Fibroblast of skin of right biceps (primary cell): ENCODE measurements at regions not wholly inside any gene's neighbourhood (a gene's known extent, or its start where the extent isn't known, plus 50 kb on each side); places are given as distances from the start of the nearest gene placed in this dataset.
"Not testable (repeated sequence)": the region's sequence is repeated elsewhere in the genome, so short reads cannot be mapped to it uniquely, and the experiment has no call there.

Experiments used
- DNase-seq: peaks from one replicate; pipeline ENCODE4 v3.0.0-alpha.2; 2013

GRCh38 chr17:34045990-34046389, 209.1 kb upstream of the CCL2 start:
- no peak for DNase-seq

- no peak for DNase-seq
These were observed 204.0 kb upstream of the CCL2 start for GRCh38 chr17:34051046-34051445.

GRCh38 chr17:34054495-34054894, 200.6 kb upstream of the CCL2 start:
- DNase-seq: no peak

GRCh38 chr17:34055606-34056005, 199.5 kb upstream of the CCL2 start:
- DNase-seq: no peak

GRCh38 chr17:34059423-34060220, 195.5 kb upstream of the CCL2 start:
- DNase-seq: no peak

- no peak for DNase-seq
These were observed 188.6 kb upstream of the CCL2 start for GRCh38 chr17:34066528-34066927.

GRCh38 chr17:34067011-34067410, 188.1 kb upstream of the CCL2 start:
- no peak for DNase-seq

- DNase-seq: no peak
These were observed 186.5 kb upstream of the CCL2 start for GRCh38 chr17:34068571-34068970.

- no peak for DNase-seq
These were observed 184.4 kb upstream of the CCL2 start for GRCh38 chr17:34070712-34071111.

- DNase-seq: no peak
These were observed 183.1 kb upstream of the CCL2 start for GRCh38 chr17:34071886-34072420.

- DNase-seq: no peak
These were observed 180.0 kb upstream of the CCL2 start for GRCh38 chr17:34075076-34075475.

GRCh38 chr17:34076743-34077631, 178.1 kb upstream of the CCL2 start:
- DNase-seq: no peak

GRCh38 chr17:34081269-34081668, 173.8 kb upstream of the CCL2 start:
- no peak for DNase-seq

GRCh38 chr17:34082404-34082803, 172.7 kb upstream of the CCL2 start:
- DNase-seq: no peak

- not testable (repeated sequence) for DNase-seq
These were observed 166.0 kb upstream of the CCL2 start for GRCh38 chr17:34089042-34089441.

GRCh38 chr17:34090593-34090992, 164.5 kb upstream of the CCL2 start:
- no peak for DNase-seq

- no peak for DNase-seq
These were observed 163.1 kb upstream of the CCL2 start for GRCh38 chr17:34091975-34092374.

- no peak for DNase-seq
These were observed 160.0 kb upstream of the CCL2 start for GRCh38 chr17:34095106-34095505.

- no peak for DNase-seq
These were observed 156.4 kb upstream of the CCL2 start for GRCh38 chr17:34098699-34099098.

- no peak for DNase-seq
These were observed 155.1 kb upstream of the CCL2 start for GRCh38 chr17:34099859-34100515.

- no peak for DNase-seq
These were observed 148.1 kb upstream of the CCL2 start for GRCh38 chr17:34107019-34107418.

- no peak for DNase-seq
These were observed 144.8 kb upstream of the CCL2 start for GRCh38 chr17:34110315-34110714.

- DNase-seq: peak; percentile 31
These were observed 142.0 kb upstream of the CCL2 start for GRCh38 chr17:34113089-34113488.
